Endometrial microvascular endothelial cells (primary cell): ENCODE measurements at regions not wholly inside any gene's neighbourhood (a gene's known extent, or its start where the extent isn't known, plus 50 kb on each side); places are given as distances from the start of the nearest gene placed in this dataset.

Experiments used
- in situ Hi-C: cut with HindIII; loops from 2 replicates; pipeline ENCODE4 v1.10.0; 2017; ENCODE audit warnings: low sequenced_read_pairs, low pct_unique_long_range_greater_than_20kb; ENCODE audit errors: inconsistent ontology term

DNA sequence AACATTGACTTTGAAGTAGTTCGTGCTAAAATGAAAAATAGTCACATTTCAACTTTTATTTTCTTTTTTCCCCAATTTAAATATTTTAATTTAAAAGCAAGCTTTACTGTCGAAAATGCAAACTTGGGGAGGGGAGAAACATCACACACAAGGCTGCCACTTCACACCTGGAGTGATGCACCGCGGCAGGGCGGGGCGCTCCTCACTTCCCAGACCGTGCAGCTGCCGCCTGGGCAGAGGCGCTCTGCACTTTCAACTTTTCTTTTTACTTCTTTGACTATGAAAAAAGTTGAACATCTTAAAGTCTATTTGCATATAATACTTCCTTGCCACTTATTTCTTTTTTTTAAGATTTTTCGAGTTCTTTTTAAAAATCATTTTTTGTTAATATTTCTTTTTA, 993.3 kb upstream of the GJE1 start:
- in situ Hi-C loops = no loop called here

DNA sequence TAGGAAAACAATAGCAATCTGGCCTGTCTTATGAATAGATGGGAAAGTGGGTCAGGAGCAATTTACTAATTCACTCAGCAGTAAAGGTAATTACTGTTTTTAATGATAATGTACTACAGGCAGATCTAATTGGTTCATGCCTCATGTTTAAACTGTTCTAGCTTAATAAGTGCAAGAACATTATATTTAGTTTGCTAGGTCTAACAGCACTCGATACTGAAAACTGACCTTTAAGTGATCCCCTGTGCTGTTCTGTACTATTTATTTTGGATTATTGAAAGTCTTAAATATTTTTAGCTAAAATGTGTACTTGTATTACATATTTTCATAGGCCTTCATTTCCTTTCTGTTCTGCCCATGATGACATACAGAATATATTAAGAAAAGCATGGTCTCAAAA, 998.0 kb upstream of the GJE1 start:
- in situ Hi-C loops = no loop called here

DNA sequence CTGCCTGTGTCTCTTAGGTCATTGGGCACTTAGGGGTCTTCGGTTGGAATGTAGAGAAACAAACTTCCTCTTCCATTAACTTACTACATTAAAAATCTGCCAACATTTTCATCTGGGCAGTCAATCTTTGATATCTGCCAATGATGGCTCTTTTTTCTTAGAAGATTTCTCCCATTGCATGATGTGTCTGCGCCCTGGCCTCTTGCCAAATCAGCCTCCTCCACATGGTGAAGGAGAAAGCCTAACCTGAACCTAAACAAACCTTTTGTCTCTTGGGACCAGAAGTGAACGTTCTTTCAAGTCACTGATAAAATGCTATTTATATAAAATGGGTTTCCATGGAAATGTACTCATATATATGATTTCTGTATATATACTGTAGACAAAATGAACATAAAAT, 998.9 kb upstream of the GJE1 start:
- in situ Hi-C loops = no loop called here

DNA sequence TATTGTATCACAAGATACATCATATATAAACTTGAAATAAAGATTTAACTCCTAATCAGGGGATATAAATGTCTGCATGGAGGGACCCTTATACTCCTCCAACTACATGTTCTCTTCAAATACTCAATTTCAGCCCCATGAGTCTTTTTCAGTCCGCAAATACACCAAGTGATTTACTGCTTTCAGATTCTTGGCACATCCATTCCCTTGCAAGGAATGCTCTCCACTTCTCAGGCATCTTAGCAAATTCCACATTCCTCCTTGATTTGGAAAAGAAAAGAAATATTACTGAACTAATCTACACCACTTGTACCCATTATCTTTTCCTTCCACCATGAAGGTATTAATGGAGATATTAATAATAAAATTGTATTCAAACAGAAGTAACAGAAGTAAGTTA, 999.4 kb upstream of the GJE1 start:
- in situ Hi-C loops = no loop called here

DNA sequence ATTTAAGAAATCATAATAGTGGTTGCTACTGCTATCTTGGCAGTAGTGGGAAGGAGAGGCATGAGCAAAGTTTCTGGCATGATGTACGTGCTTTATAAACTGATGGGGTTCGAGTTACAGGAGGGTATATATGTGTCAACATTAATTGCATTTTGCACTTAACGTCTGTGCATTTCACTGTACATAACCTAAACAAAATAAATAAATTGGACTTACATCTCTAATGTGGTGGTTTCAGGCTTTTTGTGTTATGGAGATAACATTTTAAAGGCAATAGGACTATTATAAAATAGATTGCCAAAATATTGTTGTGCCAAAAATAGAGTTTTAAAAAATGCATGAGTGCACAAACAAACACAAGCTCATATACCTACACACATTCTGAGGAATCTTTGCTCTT, 1001.1 kb upstream of the GJE1 start:
- in situ Hi-C loops = no loop called here

DNA sequence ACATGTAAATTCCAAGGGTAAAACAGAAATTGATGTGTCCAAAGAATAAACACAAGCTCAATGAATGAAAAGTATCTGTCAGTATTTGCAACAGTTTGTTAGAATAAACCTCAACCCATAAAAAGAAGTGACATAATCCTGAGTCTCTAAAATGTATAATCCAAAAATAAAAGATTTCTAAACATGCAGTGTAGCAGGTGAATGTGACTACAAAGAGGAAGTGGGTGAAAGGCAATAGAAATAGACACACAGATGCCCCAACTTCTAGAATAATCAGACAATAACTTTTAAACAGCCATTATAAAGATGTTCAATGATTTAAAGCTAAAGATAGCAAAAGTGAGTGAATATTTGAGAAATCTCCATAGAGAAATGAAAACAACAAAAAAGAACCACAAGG, 1009.2 kb upstream of the GJE1 start:
- in situ Hi-C loops = no loop called here

DNA sequence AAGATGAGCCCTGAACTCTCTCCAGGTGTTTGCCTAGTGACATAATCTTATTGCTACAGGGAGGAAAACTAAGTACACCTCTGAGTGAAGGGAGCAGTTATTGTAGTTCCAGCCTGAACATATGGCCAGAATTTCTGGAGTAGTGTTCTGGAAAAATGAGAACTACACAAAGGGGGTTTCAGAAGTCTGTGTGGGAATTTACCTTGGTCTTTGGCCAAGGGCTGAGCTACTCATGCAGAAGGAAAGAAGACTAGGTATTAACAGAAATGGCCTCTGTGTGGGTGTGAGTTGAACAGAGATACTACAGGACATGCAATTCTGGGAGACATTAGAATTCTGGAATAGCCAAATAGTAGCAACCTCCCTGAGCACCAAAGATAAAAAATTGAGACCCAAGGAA, 1009.7 kb upstream of the GJE1 start:
- in situ Hi-C loops = no loop called here

DNA sequence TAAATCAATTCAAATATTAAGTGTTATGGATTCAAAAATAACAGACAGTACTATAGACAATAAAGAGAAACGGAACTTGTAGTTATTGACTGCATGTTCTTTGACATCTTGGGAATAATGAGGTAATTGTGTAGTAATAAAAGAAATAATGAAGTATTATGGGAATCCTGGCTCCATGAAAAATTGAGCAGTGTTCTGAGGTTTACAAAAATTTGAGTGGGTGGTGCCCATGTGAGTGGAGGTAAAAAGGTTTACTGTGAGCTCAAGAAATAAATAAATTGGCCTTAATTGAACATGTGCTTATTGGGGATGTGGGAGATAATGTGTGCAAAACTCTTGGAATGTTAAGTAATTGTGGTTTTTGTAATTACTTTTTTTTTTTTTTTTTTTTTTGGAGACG, 1013.7 kb upstream of the GJE1 start:
- in situ Hi-C loops = no loop called here

DNA sequence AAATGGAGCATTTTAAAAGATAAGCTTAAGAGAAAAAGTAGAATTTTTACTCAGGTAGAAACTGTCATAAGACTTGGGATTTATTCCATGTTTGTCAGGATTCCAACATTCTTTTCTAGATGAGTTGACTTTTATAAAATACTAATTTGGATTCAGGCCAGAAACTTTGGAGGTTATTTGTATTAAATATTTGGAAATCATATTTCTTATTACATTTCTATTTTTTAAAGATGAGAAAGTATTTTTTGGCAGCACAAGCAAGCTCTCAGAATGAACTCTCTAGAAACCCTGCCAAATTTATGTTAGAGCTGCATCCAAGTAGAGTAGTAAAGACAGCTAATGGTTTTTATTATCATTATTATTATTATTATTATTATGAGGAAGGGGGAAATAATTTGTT, 1014.9 kb upstream of the GJE1 start:
- in situ Hi-C loops = no loop called here

DNA sequence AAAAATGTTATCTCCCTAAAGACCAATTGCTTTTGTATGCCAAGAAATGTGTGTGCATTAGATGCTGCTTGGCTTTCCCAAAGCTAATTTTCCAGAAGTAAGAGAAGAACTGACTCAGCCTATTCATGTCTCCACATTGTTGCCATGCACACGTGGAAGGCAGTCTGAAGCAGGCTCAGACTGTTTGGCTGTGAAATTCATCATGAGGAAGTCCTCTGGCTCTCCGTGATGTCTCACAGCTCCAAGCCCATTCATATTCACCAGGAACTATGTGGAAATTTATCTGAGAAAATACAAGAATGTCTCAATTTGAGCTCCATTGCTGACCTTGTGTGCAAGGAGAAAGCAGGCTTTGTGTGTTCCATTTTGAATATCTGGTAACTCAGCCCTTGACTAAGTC, 1022.2 kb upstream of the GJE1 start:
- in situ Hi-C loops = no loop called here

DNA sequence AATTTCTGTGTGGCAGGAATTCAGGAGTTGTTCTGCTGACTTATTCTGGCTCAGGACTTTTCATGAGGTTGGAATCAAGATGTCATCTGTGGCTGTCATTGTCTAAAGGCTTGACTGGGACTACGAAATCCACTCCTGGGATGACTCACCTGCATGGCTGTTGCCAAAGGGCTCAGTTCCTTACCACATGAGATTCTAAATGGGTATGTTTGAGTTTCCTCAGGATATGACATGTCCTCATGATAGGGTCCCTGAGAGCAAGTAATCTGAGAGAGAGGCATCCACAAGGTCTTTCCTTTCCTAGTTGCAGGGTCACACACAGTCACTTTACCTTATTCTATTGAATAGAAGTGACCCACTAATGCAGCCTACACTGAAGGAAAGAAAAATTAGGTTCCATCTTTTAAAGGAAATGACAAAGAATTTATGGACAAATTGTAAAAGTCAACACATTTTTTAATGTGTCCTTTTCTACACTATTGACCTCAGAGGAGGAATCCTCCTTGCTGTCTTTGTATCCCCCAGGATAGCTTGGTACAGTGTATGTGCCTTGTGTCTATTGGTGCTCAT, 1025.0 kb upstream of the GJE1 start:
- in situ Hi-C loops = no loop called here

DNA sequence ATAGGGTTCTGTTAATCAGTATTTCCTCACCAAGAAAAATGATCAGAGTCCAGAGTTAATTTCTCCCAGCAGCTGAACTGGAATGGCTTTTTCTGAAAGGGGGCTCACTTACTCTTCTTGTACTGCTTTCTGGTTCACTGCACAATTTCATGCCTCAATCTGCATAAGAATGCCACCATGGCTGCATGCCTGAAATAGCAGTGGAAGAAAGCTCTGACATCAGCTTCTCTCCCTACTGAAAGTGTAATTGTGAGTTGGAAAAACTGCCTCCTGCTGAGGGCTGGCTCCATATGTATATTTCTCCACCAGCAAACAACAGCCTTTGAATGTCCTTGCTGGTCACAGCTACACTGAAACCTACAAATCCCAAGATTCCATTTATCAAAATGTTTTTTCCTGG, 1027.2 kb upstream of the GJE1 start:
- in situ Hi-C loops = no loop called here

DNA sequence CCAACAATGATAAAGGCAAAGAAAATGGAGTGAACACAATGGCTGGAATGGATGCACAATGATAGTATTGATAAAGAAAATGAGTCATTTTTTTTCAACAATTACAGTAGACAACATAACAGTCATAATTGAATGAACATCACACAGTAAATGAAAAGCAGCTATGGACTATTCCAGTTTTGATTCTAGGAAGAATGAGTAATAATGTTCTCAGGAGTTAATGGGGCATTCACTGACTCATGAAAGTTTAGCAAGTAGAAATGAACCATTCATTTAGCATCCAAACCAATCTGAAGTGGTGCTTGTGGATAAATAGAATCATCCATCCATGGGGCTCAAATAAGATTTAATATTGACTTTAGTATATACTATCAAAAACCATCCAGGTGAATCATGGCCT, 1029.5 kb upstream of the GJE1 start:
- in situ Hi-C loops = no loop called here

DNA sequence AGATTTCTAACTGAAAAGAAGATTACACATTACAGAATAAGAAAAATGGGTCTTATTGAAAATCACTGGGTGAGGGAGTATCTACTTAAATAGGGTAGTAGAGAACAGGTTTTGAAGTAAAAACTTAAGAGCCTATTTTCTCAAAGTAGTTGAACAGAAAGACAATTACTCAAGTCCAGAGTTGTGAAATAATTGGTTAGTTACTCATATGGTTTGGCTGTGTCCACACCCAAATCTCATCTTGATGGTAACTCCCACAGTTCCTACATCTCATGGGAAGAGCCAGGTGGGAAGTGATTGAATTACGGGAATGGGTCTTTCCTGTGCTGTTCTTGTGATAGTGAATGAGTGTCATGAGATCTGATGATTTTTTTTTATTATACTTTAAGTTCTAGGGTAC, 1035.3 kb upstream of the GJE1 start:
- in situ Hi-C loops = no loop called here

DNA sequence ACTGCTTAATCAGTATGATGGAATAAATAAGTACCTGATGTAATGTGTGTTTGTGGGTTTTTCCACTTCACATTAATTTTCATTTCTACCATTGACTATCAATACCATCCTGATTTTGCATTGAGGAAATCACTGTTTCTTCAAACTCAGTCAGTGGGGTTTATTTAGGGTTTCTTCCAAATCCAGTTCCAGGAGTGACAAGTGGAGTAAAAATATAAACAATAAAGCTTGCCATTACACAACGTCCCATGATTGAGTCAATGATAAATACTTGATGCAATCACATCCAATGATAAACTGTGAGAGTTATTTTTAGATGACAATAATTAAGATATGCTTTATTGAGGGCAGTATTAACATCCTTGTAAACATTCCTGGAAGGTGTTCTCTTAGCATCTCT, 1037.4 kb upstream of the GJE1 start:
- in situ Hi-C loops = no loop called here

DNA sequence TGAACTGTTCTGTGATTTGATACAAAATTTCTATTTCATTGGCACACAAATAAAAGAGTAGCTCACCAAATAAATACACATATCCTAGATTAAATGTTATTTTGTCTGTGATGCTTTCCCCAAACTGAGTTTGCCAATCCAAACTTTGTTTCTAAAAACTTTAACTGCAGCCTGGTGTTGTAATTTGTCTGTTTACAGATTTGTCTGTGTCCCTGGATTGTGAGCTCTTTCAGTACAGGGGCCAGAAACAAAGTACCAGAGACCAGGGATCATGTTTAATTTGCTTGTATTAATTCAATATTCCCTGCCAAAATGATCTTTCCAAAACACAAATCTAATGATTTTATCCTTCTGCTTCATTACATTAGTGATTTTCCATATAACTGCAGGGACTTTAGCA, 1044.6 kb upstream of the GJE1 start:
- in situ Hi-C loops = no loop called here

DNA sequence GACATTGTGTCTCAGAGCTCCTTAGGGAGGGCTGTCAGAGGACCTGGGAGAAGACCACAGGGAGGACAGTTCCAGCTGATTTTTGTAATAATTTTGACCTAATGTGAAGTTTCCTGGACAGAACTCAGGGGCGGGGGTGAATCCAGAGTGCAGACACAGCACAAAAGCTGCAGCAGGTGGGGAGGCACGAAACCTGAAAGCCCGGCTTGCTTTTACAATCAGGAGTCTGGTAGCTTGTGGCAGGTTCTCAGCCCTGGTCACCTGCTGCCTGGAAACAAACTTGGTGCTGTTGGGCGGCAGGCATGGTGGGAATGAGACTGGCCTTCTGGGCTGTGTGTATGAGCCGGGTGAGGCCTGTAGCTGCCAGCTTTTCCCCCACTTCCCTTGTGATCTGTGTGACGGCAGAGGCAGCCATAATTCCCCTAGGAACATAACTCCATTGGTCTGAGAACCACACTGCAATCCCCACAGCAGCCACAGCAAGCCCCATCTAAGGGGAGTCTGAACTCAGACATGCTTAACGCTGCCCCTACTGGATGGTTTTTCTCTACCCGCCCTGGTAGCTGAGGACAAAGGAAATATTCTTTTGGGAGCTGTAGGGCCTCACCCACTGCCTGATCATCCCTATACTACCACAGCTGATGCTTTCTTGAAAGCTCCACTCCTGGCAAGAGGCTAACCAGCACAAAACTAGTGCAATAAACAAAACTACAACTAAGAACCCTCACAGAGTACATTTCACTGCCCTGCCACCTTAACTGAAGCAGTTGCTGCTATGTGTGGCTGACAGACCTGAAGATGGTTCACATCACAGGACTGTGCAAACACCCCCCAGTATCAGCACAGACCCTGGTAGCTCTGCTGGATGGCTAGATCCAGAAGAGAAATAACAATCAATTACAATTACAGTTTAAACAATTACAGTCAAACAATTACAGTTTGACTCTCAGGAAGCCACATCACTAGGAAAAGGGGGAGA, 1055.1 kb upstream of the GJE1 start:
- in situ Hi-C loops = no loop called here

DNA sequence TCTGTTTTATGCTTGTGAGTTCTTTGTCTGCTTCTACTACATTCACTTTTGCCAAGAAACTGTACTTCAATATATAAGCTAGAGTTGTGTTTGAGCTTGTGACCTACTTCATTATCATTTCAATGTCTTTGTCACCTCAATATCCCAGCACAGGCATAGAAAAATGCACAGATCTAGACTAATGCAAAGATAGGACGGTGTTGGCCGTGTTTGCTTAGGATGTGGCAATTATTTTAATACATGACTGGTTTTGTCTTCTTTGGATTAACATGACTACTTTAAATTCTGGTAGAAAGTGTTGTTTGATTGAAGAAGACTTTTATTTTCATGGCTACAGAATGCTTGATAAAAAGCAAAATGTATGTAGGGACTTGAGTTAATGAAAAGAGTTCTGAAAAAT, 1075.0 kb upstream of the GJE1 start:
- in situ Hi-C loops = no loop called here

DNA sequence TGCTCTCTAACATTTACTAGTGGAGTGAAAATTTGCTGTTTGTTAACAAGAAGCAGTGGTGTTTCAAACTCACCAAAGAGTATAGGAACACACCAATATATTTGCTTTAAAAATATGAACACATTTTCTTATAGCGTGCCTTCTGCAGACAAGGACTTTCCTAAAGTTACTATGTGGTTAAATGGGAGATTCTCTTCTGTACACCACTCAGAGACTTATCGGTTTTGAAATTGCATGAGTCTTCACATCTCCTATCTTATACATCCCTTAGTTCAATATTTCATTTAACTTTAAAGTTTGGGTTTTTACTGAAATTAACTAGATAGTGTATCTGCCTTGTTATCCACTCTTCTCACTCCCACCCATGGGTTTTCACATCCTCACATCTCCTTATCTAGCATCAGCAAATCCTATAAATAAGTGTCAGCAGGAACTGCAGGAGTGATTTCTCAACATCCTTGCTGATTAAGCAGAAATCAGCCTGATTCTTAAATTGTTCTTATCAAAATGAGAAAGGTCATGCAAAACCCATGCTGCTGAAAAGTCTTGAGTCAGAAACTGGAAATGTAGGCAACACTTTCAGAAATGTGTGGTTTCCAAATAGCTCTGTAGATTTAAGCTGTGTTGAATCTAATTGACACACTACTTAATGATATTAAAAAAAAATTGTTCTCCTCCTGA, 1075.6 kb upstream of the GJE1 start:
- in situ Hi-C loops = no loop called here

DNA sequence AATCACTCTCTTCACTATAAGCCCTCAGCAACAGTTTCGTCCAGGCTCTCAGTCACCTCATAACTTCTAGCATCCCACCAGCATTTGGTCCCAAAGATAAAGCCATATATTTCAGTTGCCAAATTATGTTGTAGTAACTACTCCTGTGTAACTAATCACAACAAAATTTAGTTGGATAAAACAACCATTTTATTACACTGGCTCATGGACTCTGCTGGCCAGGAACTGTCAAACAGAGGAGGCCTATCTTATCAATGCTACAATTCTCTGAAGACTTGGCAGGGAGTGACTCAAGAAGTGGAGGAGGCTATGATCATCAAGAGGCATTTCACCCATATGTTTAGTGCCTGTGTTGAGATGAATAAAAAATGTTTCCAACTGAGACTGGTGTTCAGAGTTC, 1082.3 kb upstream of the GJE1 start:
- in situ Hi-C loops = no loop called here
